ENCODE measurements at regions not wholly inside any gene's neighbourhood (a gene's known extent, or its start where the extent isn't known, plus 50 kb on each side); places are given as distances from the start of the nearest gene placed in this dataset.

DNA sequence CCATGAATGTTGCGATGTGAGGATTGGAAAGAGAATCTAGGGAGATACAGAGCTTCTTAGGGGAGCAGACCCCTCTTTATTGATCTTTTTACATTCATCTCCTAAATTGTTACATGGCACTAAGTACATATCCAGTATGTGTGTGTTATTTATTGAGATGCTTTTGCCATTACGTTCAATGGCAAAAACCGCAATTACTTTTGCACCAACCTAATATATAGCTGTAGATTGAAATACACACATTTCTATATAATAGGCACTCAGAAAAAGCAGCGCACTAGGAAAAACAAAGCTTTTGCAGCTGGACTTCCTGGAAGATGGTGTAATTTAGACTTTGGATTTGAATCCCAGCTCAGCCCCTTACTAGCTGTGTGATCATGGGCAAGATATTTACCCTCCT, 849.4 kb downstream of the SLC4A3 start:
- no peak overlapping the region for H3K4me2 ChIP-seq (ENCODE audit: insufficient read depth, insufficient read length, low read length)
- no peak overlapping the region for H3K27ac Mint-ChIP-seq
- no peak overlapping the region for H4K5ac ChIP-seq (ENCODE audit: insufficient read length, low read depth, low read length)
- H2BK20ac ChIP-seq (ENCODE audit: low read depth, low read length, poor library complexity, severe bottlenecking), result no peak overlapping the region
- no peak overlapping the region for H3T11ph ChIP-seq (ENCODE audit: low read length)
- H3K4ac ChIP-seq (ENCODE audit: low read depth, low read length), result no peak overlapping the region
- H4K8ac ChIP-seq (replicated peaks; ENCODE audit: insufficient read length, low read depth, low read length), result no peak overlapping the region
- DNase-seq, result no peak
- H3K4me1 ChIP-seq (ENCODE audit: insufficient read depth, low read length), result no peaks in the 10 kb centered on the region
- H3K79me1 ChIP-seq (ENCODE audit: insufficient read depth, low read depth, low read length, poor library complexity, severe bottlenecking), result no peaks in the 10 kb centered on the region
- TF ChIP-seq, protein P1, sequence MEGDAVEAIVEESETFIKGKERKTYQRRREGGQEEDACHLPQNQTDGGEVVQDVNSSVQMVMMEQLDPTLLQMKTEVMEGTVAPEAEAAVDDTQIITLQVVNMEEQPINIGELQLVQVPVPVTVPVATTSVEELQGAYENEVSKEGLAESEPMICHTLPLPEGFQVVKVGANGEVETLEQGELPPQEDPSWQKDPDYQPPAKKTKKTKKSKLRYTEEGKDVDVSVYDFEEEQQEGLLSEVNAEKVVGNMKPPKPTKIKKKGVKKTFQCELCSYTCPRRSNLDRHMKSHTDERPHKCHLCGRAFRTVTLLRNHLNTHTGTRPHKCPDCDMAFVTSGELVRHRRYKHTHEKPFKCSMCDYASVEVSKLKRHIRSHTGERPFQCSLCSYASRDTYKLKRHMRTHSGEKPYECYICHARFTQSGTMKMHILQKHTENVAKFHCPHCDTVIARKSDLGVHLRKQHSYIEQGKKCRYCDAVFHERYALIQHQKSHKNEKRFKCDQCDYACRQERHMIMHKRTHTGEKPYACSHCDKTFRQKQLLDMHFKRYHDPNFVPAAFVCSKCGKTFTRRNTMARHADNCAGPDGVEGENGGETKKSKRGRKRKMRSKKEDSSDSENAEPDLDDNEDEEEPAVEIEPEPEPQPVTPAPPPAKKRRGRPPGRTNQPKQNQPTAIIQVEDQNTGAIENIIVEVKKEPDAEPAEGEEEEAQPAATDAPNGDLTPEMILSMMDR (conservative IDR thresholded peaks at IDR 0.05), result no peak
- H3K4me1 Mint-ChIP-seq, result peaks cover 4 to 5% of the 10 kb centered on the region in 2 experiments; a peak in 2 of 4 replicates
- no peak overlapping the region for H2BK12ac ChIP-seq (ENCODE audit: insufficient read length, low read depth, low read length)
- H3K27me3 Mint-ChIP-seq (ENCODE audit: low read depth), result no peaks in the 10 kb centered on the region
- no peaks in the 10 kb centered on the region for H4K20me1 ChIP-seq (ENCODE audit: control insufficient read depth, insufficient read depth, insufficient read length)
- no peak overlapping the region for H2AK5ac ChIP-seq (ENCODE audit: insufficient read length, low read length)
- H2BK120ac ChIP-seq (ENCODE audit: low read depth, low read length, poor library complexity, severe bottlenecking), result no peak overlapping the region
- H3K27ac ChIP-seq (ENCODE audit: insufficient read length, low read depth, low read length), result no peak overlapping the region
- H3K9me3 ChIP-seq (ENCODE audit: control insufficient read depth, low read depth, low read length), result no peaks in the 10 kb centered on the region
- no peak overlapping the region for H3K23ac ChIP-seq (ENCODE audit: insufficient read length, low read depth, low read length)
- no peaks in the 10 kb centered on the region for H3K79me2 ChIP-seq (ENCODE audit: insufficient read depth, low read length)
- WGBS (ENCODE audit: extremely low coverage, insufficient read length, low lambda C conversion rate), result no CpG with 5 or more reads among the region's 4 CpGs
- H3K27me3 ChIP-seq (ENCODE audit: insufficient read depth, low read length), result no peaks in the 10 kb centered on the region
- H3K14ac ChIP-seq (ENCODE audit: insufficient read depth, low read length), result no peak overlapping the region
- H3K9me3 Mint-ChIP-seq, result no peaks in the 10 kb centered on the region
- no peak overlapping the region for H3K18ac ChIP-seq (ENCODE audit: insufficient read length, low read depth, low read length)
- no peaks in the 10 kb centered on the region for H3K23me2 ChIP-seq (ENCODE audit: insufficient read length, low read depth, low read length, poor library complexity, severe bottlenecking)
- no peak overlapping the region for H2AFZ ChIP-seq (ENCODE audit: low read length)
- H3K56ac ChIP-seq (ENCODE audit: insufficient read length, low read depth, low read length), result no peak overlapping the region
- no peak overlapping the region for H2BK15ac ChIP-seq (ENCODE audit: low read depth, low read length)
- H3K36me3 Mint-ChIP-seq (ENCODE audit: insufficient read depth in 1 of 3, low read depth in 3 of 3), result no peaks in the 10 kb centered on the region
- no peak overlapping the region for H4K91ac ChIP-seq (ENCODE audit: insufficient read length, low read depth, low read length)
- no peak overlapping the region for H2BK5ac ChIP-seq (ENCODE audit: insufficient read length, low read length)
- H3K9ac ChIP-seq (ENCODE audit: extremely low read depth, insufficient read length, low read length), result no peak overlapping the region
- H3K4me3 Mint-ChIP-seq, result no peak overlapping the region
